SIG-M5 treated with dmso at 0.1 percent for 504 hours (cell line): ENCODE measurements at regions not wholly inside any gene's neighbourhood (a gene's known extent, or its start where the extent isn't known, plus 50 kb on each side); places are given as distances from the start of the nearest gene placed in this dataset.
A peak's percentile ranks its signal among the peaks of the same experiment; 100 is the strongest.

Source experiments
- DNase-seq: peaks from one replicate; lab custom pipeline; 2025; ENCODE audit not compliant: unreplicated experiment; lab: John Stamatoyannopoulos, UW

DNA sequence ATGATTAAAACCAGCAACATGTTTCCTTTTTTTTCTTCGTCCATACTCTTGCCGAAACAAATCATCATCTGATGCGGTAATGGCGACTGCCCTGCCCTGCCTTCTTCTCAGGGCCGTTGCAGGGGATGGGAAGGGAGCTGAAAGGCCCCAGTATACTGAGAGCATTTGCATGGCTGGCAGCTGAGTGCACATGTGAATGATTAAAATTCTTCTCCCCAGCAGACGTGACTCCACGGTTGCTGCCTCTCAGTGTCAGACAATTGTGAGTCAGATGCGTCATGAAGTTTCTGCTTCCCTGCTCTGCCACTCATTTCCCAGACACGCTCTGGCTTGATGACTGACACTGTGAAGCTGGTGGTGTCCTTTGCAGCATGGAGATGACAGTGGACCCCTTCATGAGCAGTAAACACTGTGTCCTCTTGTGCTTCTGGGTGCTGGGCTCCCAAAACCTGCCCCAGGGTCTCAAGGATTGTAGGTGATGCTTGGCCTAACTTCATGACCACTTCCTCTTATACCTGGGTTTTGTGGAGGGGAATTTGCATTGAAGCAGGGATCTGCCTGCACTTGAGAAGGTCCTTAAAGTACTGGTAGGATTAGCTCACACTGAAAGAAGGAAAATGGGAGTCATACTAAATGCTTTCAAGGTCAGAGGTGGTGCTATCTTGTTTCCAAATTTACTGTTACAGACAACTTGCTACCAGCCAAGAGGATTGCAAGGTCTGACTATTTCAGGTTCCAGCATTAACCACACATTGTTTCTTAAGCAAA lies 222.5 kb upstream of the COPS8 start:
- no peak for DNase-seq

DNA sequence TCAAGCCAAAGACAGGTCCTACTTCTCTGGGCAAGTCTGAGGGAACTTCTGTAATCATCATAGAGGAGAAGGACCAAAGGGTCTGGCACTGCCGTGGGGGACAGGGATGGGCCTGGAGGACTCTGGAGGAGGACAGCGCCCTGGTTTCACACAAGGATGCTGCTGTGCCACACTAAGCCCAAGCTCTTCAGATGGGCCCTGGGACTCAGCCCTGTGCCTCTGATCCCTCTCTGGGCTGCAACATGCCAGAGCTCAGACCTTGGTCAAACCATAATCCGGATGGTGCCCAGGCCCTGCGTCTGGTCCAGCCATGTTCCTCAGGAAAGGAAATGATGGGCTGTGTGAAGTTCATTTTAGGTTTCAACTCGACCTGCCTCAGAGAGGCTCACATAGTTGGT lies 222.0 kb upstream of the COPS8 start:
- no peak for DNase-seq

DNA sequence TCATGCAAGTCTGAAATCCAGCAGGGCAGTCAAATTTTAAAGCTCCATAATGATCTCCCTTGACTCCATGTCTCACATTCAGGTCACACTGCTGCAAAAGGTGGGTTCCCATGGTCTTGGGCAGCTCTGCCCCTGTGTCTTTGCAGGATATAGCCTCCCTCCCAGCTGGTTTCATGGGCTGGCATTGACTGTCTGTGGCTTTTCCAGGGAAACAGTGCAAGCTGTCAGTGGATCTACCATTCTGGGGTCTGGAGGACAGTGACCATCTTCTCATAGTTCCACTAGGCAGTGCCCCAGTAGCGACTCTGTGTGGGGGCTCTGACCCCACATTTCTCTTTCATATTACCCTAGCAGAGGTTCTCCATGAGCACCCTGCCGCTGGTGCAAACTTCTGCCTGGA lies 220.6 kb upstream of the COPS8 start:
- DNase-seq, result no peak

DNA sequence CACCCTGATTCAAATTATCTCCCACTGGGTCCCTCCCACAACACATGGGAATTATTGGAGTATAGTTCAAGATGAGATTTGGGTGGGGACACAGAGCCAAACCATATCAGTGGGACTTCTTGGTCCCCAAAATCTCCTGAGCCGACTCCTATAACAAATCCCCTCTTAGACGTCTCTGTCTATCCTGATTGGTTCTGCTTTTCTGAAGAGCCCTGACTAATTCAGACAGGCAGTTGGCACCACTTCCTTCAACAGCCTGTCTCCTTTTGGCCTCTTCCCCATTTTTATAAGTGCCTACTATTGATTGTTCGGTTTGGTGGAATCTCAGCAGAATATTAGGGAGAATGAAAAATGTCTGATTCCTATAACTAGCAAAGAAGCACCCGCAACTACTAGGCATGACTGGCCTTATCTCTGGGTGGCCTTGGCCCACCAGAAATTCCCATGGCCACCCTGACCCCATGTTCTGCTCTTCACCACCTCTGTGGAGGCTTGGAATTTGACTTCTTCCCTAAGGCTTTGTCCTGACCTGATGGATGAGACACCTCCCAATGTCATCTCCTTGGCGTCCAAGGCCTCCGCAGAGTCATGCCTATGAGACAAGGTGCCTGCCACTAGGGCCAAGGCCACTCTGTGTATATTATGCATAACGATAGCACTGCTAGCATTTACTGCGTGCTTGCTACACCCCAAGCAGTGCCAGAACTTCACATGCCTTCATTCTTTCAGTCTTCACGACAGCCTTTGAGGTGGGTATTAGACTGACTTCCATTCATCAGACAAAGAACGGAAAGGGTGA lies 218.9 kb upstream of the COPS8 start:
- DNase-seq, result peak; percentile 76

DNA sequence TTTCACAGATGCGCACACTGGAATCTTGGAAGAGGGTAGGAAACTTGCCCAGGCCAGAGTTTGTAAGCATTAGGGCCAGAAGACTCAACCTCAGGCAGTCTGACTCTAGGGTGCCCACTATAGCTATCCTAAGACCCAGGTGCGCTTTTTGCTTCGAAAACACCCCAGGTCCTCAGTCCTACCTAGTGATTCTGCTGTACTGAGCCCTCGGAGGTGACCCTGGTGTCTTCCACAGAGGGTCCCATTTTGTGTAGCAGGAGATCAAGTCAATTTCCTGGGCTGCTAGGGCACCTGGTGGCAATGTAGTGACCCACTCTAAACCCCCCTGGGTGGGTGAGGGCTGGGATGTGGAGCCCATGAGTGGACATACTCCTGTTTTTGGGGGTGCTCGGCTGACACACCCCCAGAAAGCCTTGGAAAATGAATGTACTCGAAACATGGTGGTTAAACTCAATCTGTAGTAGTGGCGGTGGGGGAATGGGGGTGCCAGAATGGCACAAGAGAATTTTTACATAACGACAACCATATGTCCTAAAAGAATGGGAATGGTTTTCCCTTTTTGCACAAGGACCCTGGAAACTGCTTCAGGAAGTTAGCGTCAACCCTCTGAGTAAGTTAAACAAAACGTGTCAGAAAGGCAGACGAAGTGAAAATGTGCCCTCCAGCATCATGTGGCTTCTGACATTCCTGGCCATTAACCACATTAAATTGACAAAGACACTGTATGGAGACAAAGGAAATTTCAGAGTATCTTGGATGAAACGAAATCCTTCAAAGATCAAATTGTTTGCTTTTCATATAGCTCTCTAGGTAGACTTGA lies 218.0 kb upstream of the COPS8 start:
- no peak for DNase-seq

DNA sequence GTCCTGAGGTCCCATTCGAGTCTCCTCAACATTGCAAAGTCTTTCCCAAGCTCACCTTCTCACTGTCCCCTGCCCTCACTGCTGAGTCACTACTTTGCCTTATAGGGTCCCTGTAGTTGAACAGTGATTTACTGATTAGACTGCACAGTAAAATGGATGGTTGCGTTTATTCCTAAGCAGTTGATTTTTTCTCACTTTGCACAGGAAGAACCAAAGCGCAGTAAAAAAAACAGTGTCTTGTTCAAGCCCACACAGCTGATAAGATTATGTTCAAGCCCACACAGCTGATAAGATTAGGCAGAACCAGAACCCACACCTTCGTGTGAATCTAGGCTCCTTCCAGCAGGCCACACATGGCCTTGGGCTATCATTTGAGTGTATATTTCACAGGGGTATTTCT lies 215.3 kb upstream of the COPS8 start:
- no peak for DNase-seq

DNA sequence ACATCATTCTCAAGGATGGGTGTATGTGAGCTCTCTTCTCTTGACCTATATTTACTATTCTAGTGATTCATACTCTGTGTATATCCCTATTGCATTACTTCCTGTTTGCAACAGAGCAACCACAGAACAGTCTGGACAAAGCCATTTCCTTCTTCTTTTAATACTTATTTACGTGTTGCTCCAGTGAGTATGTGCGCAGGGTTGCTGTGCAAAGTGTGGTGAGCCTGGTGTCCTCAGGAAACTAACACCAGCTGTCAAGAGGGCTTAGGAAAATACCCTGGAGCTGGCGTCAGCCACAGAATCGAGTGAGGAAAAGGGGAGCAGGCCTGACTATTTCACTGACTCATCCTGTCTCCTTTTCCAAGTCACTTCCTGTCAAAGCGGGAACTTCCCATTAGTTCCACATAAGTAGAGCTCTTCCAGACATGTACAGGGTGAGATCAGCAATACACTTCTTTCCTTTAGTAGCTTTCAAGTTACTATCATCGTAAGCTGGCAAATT lies 214.1 kb upstream of the COPS8 start:
- DNase-seq, result peak; percentile 99

DNA sequence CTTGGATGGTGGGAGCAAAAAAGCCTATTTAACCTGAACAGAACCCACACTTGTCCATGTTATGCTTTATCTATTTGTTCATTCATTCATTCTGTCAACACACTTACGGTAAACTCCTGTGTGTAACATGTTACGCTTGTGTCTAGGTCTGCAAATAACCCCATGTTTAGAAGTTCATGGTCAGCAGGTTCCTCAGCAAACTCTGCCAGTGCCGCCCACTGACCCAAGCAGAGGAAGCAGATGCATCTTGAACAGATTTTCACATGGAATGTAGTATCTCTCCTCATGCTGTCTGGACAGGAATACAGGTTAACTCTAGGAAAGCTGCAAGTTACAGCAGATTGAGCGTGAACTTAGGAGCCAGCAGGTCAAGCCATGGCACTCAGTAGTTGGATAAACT lies 213.7 kb upstream of the COPS8 start:
- DNase-seq, result no peak

DNA sequence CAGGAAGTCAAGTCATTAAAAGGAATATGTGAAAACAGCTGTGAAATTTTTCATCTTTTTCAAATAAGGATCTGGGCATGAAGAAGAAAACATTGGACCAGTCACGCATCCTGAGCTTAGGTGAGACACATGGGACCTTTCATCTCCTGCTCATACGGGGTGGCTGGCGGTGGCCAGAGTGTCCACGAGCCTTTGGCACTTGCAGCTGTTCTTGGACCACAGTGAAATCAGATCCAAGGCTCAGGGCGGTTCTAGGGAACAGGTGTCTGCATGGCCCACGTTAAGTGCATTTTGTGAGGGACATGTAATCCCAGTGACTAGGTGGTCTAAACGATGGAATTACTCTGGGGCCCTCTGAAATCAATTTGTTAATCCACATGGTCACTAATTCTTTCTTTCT lies 212.7 kb upstream of the COPS8 start:
- no peak for DNase-seq

DNA sequence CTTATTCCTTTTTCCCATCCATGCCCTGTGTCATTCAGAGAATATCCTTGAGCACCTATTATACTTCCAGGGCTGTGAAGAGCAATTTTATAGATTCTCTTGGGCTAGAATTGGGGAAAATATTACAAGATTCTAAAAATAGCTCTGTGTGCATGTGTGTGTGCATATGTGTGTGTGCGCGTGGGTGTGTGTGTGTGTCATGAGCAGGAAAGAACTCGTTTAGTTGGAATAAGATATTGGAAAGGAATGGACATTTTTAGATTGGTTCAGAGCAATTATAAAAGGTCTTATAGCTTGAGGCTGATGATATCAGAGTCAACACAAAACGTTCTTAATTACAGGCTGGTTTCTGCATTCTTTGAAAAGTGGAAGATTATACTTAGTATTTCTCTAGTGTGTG lies 212.1 kb upstream of the COPS8 start:
- DNase-seq, result no peak

DNA sequence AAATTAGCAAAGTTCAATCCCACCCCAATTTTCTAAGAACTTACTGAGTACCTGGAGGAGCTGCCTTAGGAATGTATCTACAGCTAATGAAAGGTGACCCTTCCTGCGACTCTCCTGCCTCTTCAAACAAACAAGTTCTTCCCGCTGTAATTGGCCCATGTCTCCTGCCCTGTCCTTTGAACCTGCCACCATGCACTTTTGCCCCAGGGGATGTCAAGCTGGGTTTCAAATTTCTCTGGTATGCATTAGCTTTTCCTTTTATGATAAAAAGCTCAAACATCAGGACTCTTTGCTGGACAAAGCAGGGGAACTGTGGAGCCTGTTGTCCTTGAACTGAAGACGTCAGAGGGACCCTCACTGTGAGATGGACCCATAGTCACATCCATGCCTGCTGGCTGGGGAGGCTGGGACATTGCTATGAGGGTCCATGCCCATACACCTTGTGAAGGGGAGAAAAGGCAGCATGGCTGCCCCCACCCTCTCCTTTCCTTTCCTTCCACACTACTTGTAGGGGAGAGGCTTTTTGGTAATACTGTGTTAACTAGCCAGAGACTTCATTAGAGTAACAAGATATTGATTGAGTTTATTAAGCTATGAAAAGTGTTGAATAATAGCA lies 210.7 kb upstream of the COPS8 start:
- DNase-seq, result peak; percentile 2

DNA sequence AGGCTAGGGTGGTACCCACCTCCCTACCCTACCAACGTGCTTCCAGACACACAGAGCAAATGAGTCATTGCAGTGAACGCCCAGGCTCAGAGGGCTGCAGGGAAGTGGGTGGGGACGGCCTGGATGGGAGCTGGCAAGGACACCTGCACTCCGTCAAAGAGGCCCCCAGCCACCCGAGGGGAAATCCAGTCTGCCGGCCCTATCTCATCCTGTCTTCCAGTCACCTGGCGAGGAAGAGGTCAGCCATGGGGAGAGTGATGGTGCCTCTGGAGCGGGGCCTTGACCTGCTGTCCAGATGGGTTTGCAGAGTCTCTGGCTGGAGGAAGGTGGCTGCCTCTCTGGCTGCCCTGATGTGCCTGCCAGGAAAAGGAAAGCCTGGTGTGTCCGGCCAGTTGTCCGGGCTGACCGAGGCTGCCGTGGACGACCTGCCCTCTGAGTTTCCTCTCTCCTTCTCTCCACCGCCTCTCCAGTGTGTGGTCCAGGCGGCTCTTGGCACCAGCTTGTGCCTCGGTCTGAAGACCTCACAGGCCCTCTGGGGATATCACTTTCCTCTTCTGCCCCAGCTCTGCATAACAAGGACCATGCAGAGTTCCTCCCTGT lies 209.7 kb upstream of the COPS8 start:
- no peak for DNase-seq

DNA sequence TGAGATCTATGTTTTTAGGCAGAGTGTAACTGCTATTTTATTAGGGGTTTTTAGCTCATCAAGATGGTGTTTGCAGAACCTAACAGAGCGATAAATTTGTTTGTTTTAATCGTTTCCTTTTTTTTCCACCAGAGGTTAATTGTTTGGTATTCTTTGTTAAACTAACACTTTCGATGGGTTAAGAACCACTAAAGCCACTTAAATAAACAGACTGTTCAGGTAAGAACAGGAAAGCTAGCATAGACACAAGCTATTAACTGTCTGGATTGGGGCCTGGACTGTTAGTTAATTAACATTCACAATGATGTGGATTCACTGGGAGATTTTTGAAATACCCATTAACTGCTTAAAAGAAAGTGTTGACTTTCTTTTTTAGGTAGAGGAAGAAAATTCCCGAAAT lies 209.0 kb upstream of the COPS8 start:
- DNase-seq, result no peak

DNA sequence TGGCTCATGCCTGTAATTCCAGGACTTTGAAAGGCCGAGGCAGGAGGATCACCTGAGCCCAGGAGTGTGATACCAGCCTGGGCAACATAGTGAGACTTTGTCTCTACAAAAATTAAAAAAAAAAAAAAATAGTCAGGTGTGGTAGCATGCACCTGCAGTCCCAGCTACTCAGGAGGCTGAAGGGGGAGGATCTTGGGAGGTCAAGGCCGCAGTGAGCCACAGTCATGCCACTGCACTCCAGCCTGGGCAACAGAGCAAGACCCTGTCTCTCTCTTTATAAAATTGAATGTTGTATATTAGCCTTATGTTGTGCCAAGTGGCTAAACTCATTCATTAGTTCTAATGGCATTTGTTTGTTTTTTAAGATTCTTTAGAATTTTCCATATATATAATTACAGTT lies 207.7 kb upstream of the COPS8 start:
- no peak for DNase-seq

DNA sequence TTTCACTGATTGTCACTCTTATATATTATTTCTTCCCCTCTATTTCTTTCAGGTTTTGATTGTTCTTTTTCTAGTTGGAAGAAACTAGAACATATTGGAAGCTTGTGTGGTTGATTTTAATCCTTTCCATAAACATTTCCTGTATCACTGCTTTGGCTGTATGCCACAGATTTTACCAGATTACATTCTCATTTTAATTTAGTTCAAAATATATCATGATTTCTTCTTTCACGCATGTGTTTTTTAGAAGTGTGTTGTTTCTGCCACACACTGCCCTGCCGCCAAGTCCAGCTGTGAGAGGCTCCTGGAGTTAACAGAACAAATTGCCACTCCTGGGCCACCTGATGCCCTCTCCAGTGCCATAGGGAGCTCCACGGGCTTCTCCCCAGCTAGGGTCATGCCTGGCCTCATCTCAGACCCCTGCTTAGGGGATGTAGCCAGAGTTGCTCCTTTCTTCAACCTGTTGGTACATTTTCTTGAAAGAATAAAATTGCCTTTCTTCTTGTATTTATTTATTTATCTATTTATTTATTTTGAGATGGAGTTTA lies 206.2 kb upstream of the COPS8 start:
- DNase-seq, result no peak

DNA sequence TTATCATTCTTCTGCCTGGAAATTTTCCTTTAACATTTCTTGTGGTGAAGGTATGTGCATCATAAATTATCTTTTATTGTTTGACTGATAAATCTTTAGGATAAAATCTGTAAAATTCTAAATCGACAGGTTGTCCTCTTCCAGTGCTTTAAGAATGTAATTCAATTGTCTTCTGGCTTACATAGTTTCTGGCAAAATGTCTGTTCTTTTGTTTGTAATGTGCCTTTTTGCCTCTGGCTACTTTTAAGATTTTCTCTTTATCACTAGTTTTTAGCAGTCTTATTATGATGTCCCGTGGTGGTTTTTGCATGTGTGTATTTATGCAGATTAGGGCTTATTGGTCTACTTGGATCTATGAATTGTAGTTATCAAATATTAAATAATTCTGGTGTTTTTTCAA lies 203.6 kb upstream of the COPS8 start:
- no peak for DNase-seq

DNA sequence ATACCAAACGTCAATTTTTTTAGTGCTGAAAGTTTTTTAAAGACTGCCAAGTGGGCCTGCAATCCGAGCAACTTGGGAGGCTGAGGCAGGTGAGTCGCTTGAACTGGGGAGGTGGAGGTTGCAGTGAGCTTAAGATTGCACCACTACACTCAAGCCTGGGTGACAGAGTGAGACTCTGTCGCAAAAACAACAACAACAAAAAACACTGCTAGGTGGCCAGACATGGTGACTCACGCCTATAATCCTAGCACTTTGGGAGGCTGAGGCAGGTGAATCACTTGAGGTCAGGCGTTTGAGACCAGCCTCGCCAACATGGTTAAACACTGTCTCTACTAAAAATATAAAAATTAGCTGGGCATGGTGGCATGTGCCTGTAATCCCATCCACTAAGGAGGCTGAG lies 202.8 kb upstream of the COPS8 start:
- no peak for DNase-seq

DNA sequence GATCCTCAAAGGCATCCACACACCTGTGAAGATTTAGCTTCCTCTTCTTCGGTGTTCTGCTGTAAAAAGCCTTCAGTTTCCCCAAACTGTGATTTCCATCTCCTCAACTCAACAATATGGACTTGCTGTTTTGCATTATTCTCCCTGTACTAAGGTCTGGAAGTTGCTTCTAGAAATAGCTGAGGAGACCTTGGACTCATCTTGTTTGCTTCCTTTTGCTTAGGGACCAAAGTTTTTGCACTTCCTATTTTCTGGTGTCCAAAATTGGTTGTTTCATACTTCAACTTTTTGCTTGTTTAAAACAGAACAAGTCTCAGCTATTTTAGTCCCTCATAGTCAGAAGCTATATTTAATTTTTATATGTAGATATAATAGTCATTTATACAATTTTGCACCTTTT lies 201.9 kb upstream of the COPS8 start:
- peak; percentile 2 for DNase-seq

DNA sequence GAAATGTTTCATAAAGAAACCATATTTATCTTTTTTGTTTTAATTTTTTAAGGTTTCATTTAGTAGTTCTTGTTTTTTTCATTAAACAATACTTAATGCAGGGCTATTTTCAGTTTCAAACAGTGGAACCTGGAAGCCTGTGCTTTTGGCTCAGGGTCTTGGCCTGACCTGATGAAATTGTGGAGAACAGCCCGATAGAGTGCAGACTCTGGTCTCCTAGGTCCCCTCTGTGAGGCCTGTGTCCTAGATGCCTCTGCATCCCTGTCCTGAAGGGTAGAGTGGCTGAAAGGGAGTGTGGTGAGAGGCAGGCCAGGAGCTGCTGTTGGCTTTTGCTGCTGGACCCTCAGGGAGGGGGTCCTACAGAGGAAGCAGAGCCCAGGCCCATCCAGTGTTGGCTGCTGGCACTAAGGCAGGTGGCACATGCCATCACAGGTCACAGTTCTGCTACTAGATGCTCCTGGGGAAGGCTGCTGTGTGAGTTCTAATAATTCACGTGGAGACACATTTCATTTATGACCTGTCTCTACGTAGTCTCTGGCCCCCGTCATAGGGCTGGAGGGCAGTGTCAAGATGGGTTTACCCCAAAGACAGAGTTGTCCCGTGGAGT lies 201.0 kb upstream of the COPS8 start:
- DNase-seq, result no peak

DNA sequence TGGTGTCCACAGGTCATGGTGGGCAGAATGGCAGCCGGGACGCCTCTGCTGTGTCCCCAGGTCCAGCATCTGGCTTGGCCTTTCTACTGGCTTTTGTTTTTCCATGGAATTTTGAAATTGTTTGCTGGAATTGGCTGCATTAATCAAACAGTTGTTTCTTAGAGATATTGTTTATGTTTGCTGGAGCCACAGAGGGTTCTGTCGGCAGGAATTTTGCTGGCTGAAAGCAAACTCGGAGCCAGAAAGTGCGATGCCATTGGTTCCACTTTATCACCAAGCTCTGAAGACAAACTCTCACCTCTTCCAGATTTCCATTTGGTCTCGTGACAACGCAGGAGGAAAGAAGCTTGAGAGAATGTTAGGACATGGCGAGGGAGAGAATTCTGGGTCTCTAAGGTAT lies 199.2 kb upstream of the COPS8 start:
- no peak for DNase-seq
